PC-3 (cell line): ENCODE measurements at regions not wholly inside any gene's neighbourhood (a gene's known extent, or its start where the extent isn't known, plus 50 kb on each side); places are given as distances from the start of the nearest gene placed in this dataset.

Source experiments
- CTCF ChIP-seq: fragments of 300-600 bp; sonication (generic); conservative IDR thresholded peaks from 2 replicates; pipeline ENCODE4 v1.5.1; 2017; ENCODE audit warnings: antibody characterized with exemption, low read depth, mild to moderate bottlenecking, low read length
- EZH2 ChIP-seq: fragments of 300-600 bp; sonication (generic); IDR thresholded peaks from one replicate; pipeline ENCODE4 v1.6.1; 2017; ENCODE audit warnings: antibody characterized with exemption, mild to moderate bottlenecking, low read length; ENCODE audit not compliant: unreplicated experiment

- no peak for TF ChIP-seq CTCF
- TF ChIP-seq EZH2 = no peak
These were observed 218.4 kb upstream of the ZNF32 start for GRCh38 chr10:43867113-43867512.
